ENCODE measurements at regions not wholly inside any gene's neighbourhood (a gene's known extent, or its start where the extent isn't known, plus 50 kb on each side); places are given as distances from the start of the nearest gene placed in this dataset.

GRCh38 chr13:90016688-90017087 lies 1330.8 kb upstream of the MIR17HG start:
- no peak overlapping the region for H3K4me3 Mint-ChIP-seq
- ChIA-PET CTCF (no interaction called here), POLR2A (no interaction called here)
- no peaks in the 10 kb centered on the region for H3K36me3 Mint-ChIP-seq
- H3K27ac Mint-ChIP-seq: no peak overlapping the region
- ATAC-seq (no peak), DNase-seq (ENCODE audit: low spot score) (no peak)
- no peaks in the 10 kb centered on the region for H3K4me1 Mint-ChIP-seq
- no peaks in the 10 kb centered on the region for H3K9me3 Mint-ChIP-seq
- no peak for TF ChIP-seq EMX1 (CRISPR knock-in tag; IDR thresholded peaks at IDR 0.05)
- no peak for TF ChIP-seq CTCF (IDR thresholded peaks at IDR 0.05)
- no peaks in the 10 kb centered on the region for H3K27me3 Mint-ChIP-seq (ENCODE audit: low read depth)

GRCh38 chr13:90020536-90021070 lies 1326.9 kb upstream of the MIR17HG start:
- TF ChIP-seq USF2 (CRISPR knock-in tag; IDR thresholded peaks at IDR 0.05): no peak
- TF ChIP-seq MYBL2 (CRISPR knock-in tag; IDR thresholded peaks at IDR 0.05): no peak
- no peak for TF ChIP-seq ETV6 (CRISPR knock-in tag; IDR thresholded peaks at IDR 0.05)
- TF ChIP-seq GTF2I (CRISPR knock-in tag; conservative IDR thresholded peaks at IDR 0.05): no peak
- TF ChIP-seq RELA (CRISPR knock-in tag; IDR thresholded peaks at IDR 0.05; ENCODE audit: borderline replicate concordance): no peak
- TF ChIP-seq JUN (CRISPR knock-in tag; IDR thresholded peaks at IDR 0.05): no peak
- TF ChIP-seq TCF7 (CRISPR knock-in tag; IDR thresholded peaks at IDR 0.05; ENCODE audit: low read depth): no peak
- no peak for TF ChIP-seq ZNF219 (CRISPR knock-in tag; IDR thresholded peaks at IDR 0.05; ENCODE audit: borderline replicate concordance)
- TF ChIP-seq CDX4 (CRISPR knock-in tag; IDR thresholded peaks at IDR 0.05; ENCODE audit: borderline replicate concordance): no peak
- TF ChIP-seq ATF3 (CRISPR knock-in tag; conservative IDR thresholded peaks at IDR 0.05): no peak
- H3K4me3 Mint-ChIP-seq: no peak overlapping the region
- ChIA-PET CTCF (no interaction called here), POLR2A (interaction anchor here (0.7 kb wide), 1 partner anchor 10 kb away, joined by 3 read pairs; no protein-coding TSS in a partner anchor)
- H3K36me3 Mint-ChIP-seq: no peaks in the 10 kb centered on the region
- H3K9me3 Mint-ChIP-seq: no peaks in the 10 kb centered on the region
- no peaks in the 10 kb centered on the region for H3K27me3 Mint-ChIP-seq (ENCODE audit: low read depth)
- ATAC-seq: no peak
- no peak for DNase-seq (ENCODE audit: low spot score)
- H3K4me1 Mint-ChIP-seq: no peaks in the 10 kb centered on the region
- no peak overlapping the region for H3K27ac Mint-ChIP-seq

- ChIA-PET POLR2A (no interaction called here), CTCF (no interaction called here)
- Mint-ChIP-seq H3K36me3 (peaks cover 29% of the 10 kb centered on the region), H3K9me3 (peaks cover 50% of the 10 kb centered on the region), H3K27me3 (ENCODE audit: low read depth) (peaks cover 3% of the 10 kb centered on the region; the same call in 1 of the 2 replicates), H3K4me3 (no peak overlapping the region), H3K27ac (no peak overlapping the region), H3K4me1 (no peaks in the 10 kb centered on the region)
- DNase-seq (ENCODE audit: low spot score) (no peak), ATAC-seq (no peak)
- no peak for TF ChIP-seq TCF7 (CRISPR knock-in tag; IDR thresholded peaks at IDR 0.05; ENCODE audit: low read depth)
- TF ChIP-seq MAX (CRISPR knock-in tag; IDR thresholded peaks at IDR 0.05): no peak
- TF ChIP-seq E2F4 (CRISPR knock-in tag; IDR thresholded peaks at IDR 0.05; ENCODE audit: borderline replicate concordance, low read depth): no peak
- TF ChIP-seq TP53 (CRISPR knock-in tag; IDR thresholded peaks at IDR 0.05): no peak
- no peak for TF ChIP-seq IRF2 (CRISPR knock-in tag; IDR thresholded peaks at IDR 0.05; ENCODE audit: borderline replicate concordance, low read depth)
- no peak for TF ChIP-seq FOXP4 (CRISPR knock-in tag; IDR thresholded peaks at IDR 0.05)
- no peak for TF ChIP-seq FOXK1 (CRISPR knock-in tag; IDR thresholded peaks at IDR 0.05)
- no peak for TF ChIP-seq JAZF1 (CRISPR knock-in tag; IDR thresholded peaks at IDR 0.05)
- TF ChIP-seq PREB (CRISPR knock-in tag; IDR thresholded peaks at IDR 0.05; ENCODE audit: borderline replicate concordance): no peak
- no peak for TF ChIP-seq ZNF219 (CRISPR knock-in tag; IDR thresholded peaks at IDR 0.05; ENCODE audit: borderline replicate concordance)
- no peak for TF ChIP-seq RORB (CRISPR knock-in tag; IDR thresholded peaks at IDR 0.05)
- TF ChIP-seq E2F1 (CRISPR knock-in tag; IDR thresholded peaks at IDR 0.05): no peak
These were observed 1320.1 kb upstream of the MIR17HG start for GRCh38 chr13:90027409-90027808.
